H1 (cell line): ENCODE measurements at regions not wholly inside any gene's neighbourhood (a gene's known extent, or its start where the extent isn't known, plus 50 kb on each side); places are given as distances from the start of the nearest gene placed in this dataset.

Experiments
- CTCF ChIA-PET: fragments of 300-600 bp; sonication (Branson Sonifier 250); formaldehyde crosslinking; loops from one replicate; lab custom pipeline; 2021; ENCODE audit not compliant: partially characterized antibody; lab: Charles Lee
- POLR2A ChIA-PET: fragments of 300-600 bp; sonication (Branson Sonifier 250); formaldehyde crosslinking; loops from one replicate; lab custom pipeline; 2021; ENCODE audit warnings: inconsistent platforms; ENCODE audit not compliant: partially characterized antibody; lab: Charles Lee
- DNase-seq, 2 experiments: peaks; one replicate each; pipeline versions ENCODE4 v3.0.0 to v3.0.0-alpha.2; 2010 to 2022; ENCODE audit warnings: low spot score in 2 of 2, low read depth in 1 of 2, mixed read lengths in 1 of 2
- FAIRE-seq: peaks from 2 replicates; lab custom pipeline; 2011; peaks lifted over from hg19 to GRCh38; lab: Jason Lieb, UNC
- H2AFZ ChIP-seq: 2 replicates; pipeline ENCODE4 v1.8.1; 2012; ENCODE audit warnings: low read length, inconsistent platforms
- H2AK5ac ChIP-seq: 2 replicates; pipeline ENCODE4 v1.6.1; 2013; ENCODE audit warnings: low read depth, low read length
- H2BK120ac ChIP-seq: replicated peaks from 2 replicates; pipeline ENCODE3; 2013; ENCODE audit warnings: low read depth, low read length, inconsistent platforms
- H2BK12ac ChIP-seq: 2 replicates; pipeline ENCODE4 v1.6.1; 2013; ENCODE audit warnings: low read depth, low read length
- H2BK15ac ChIP-seq: 2 replicates; pipeline ENCODE4 v1.6.1; 2013; ENCODE audit warnings: low read length
- H2BK20ac ChIP-seq: 2 replicates; pipeline ENCODE4 v1.6.1; 2013; ENCODE audit warnings: low read length
- H2BK5ac ChIP-seq: 2 replicates; pipeline ENCODE4 v1.6.1; 2013; ENCODE audit warnings: low read depth, low read length
- H3K14ac ChIP-seq: 2 replicates; pipeline ENCODE4 v1.6.1; 2013; ENCODE audit warnings: inconsistent platforms; ENCODE audit not compliant: insufficient read length
- H3K18ac ChIP-seq: 2 replicates; pipeline ENCODE4 v1.6.1; 2013; ENCODE audit warnings: low read length; ENCODE audit errors: extremely low read depth
- H3K23ac ChIP-seq: 2 replicates; pipeline ENCODE4 v1.6.1; 2013; ENCODE audit warnings: inconsistent platforms; ENCODE audit not compliant: insufficient read length
- H3K23me2 ChIP-seq: 2 replicates; pipeline ENCODE4 v1.6.1; 2013; ENCODE audit warnings: low read depth, low read length
- H3K27ac ChIP-seq: 2 replicates; pipeline ENCODE4 v1.6.1; 2011; ENCODE audit warnings: low read depth, low read length, inconsistent platforms
- H3K27me3 ChIP-seq, 4 experiments: replicated peaks in 1 of 4; 1 replicate in 1 of 4; 2 replicates in 3 of 4; pipeline versions ENCODE4 v1.6.1 to v1.8.1; 2011 to 2013; ENCODE audit warnings: low read length in 3 of 4, mild to moderate bottlenecking in 3 of 4, inconsistent platforms in 2 of 4, mixed read lengths in 2 of 4, moderate library complexity in 1 of 4; ENCODE audit not compliant: control insufficient read depth in 3 of 4, insufficient read depth in 3 of 4; ENCODE audit errors: extremely low read depth in 1 of 4
- H3K36me3 ChIP-seq, 4 experiments: 2 replicates each; pipeline versions ENCODE4 v1.6.1 to v1.8.1; 2011 to 2013; ENCODE audit warnings: mild to moderate bottlenecking in 4 of 4, low read length in 3 of 4, moderate library complexity in 2 of 4, control low read depth in 1 of 4, inconsistent platforms in 1 of 4; ENCODE audit not compliant: insufficient read depth in 4 of 4, control insufficient read depth in 2 of 4
- H3K4ac ChIP-seq: replicated peaks from 2 replicates; pipeline ENCODE3; 2013; ENCODE audit warnings: low read length, low read depth, mixed read lengths, inconsistent platforms; ENCODE audit not compliant: insufficient read length
- H3K4me1 ChIP-seq, 4 experiments: replicated peaks in 1 of 4; 1 replicate in 1 of 4; 2 replicates in 3 of 4; pipeline versions ENCODE4 v1.6.1 to v1.8.1; 2011 to 2013; ENCODE audit warnings: low read length in 3 of 4, inconsistent platforms in 2 of 4, mixed read lengths in 1 of 4; ENCODE audit not compliant: insufficient read depth in 4 of 4, control insufficient read depth in 3 of 4
- H3K4me2 ChIP-seq, 2 experiments: 2 replicates each; pipeline versions ENCODE4 v1.6.1 to v1.8.1; 2011 to 2013; ENCODE audit warnings: low read depth in 2 of 2, low read length in 2 of 2, control low read depth in 1 of 2, inconsistent platforms in 1 of 2, mild to moderate bottlenecking in 1 of 2; ENCODE audit not compliant: insufficient read depth in 1 of 2
- H3K4me3 ChIP-seq, 4 experiments: fragments of 200-600, 300-600 bp in 1 of 4; sonication (generic), shearing (Covaris generic), sonication (Bioruptor Twin) in 1 of 4; 2 replicates each; pipeline versions ENCODE4 v1.5.1 to v1.8.1; 2011 to 2016; ENCODE audit warnings: low read length in 4 of 4, low read depth in 3 of 4, control low read depth in 2 of 4, inconsistent platforms in 2 of 4, mild to moderate bottlenecking in 2 of 4, mixed read lengths in 1 of 4, moderate library complexity in 1 of 4; ENCODE audit not compliant: insufficient read depth in 2 of 4; ENCODE audit errors: extremely low read depth in 1 of 4
- H3K56ac ChIP-seq: replicated peaks from 2 replicates; pipeline ENCODE3; 2013; ENCODE audit warnings: low read depth, mild to moderate bottlenecking, mixed read lengths, low read length, inconsistent platforms; ENCODE audit not compliant: insufficient read length
- H3K79me1 ChIP-seq: 2 replicates; pipeline ENCODE4 v1.6.1; 2013; ENCODE audit warnings: low read depth, low read length, control low read depth
- H3K79me2 ChIP-seq, 2 experiments: 2 replicates each; pipeline versions ENCODE4 v1.6.1 to v1.8.1; 2012 to 2013; ENCODE audit warnings: low read length in 2 of 2, mild to moderate bottlenecking in 2 of 2, inconsistent platforms in 1 of 2; ENCODE audit not compliant: insufficient read depth in 2 of 2, control insufficient read depth in 1 of 2
- H3K9ac ChIP-seq, 4 experiments: replicated peaks in 1 of 4; 1 replicate in 1 of 4; 2 replicates in 3 of 4; pipeline versions ENCODE4 v1.6.1 to v1.8.1; 2011 to 2013; ENCODE audit warnings: low read depth in 3 of 4, low read length in 3 of 4, control low read depth in 2 of 4, mild to moderate bottlenecking in 2 of 4, moderate library complexity in 2 of 4, inconsistent platforms in 1 of 4; ENCODE audit errors: extremely low read depth in 1 of 4
- H3K9me3 ChIP-seq, 2 experiments: 2 replicates each; pipeline versions ENCODE4 v1.6.1 to v1.8.1; 2012 to 2013; ENCODE audit warnings: mild to moderate bottlenecking in 2 of 2, moderate library complexity in 2 of 2, control low read depth in 1 of 2, inconsistent platforms in 1 of 2, low read depth in 1 of 2, low read length in 1 of 2, mixed read lengths in 1 of 2; ENCODE audit not compliant: insufficient read depth in 2 of 2
- H4K20me1 ChIP-seq, 2 experiments: replicated peaks in 1 of 2; 2 replicates each; pipeline versions ENCODE3 to v1.8.1; 2011 to 2013; ENCODE audit warnings: inconsistent platforms in 2 of 2, low read length in 2 of 2, mild to moderate bottlenecking in 1 of 2; ENCODE audit not compliant: insufficient read depth in 2 of 2, control insufficient read depth in 1 of 2
- H4K5ac ChIP-seq: 2 replicates; pipeline ENCODE4 v1.6.1; 2013; ENCODE audit warnings: low read length, low read depth, mixed read lengths, inconsistent platforms; ENCODE audit not compliant: insufficient read length
- H4K8ac ChIP-seq: 2 replicates; pipeline ENCODE4 v1.8.0; 2013; ENCODE audit warnings: mild to moderate bottlenecking, moderate library complexity, low read length, inconsistent platforms; ENCODE audit not compliant: insufficient read depth; ENCODE audit errors: extremely low read depth
- H4K91ac ChIP-seq: replicated peaks from 2 replicates; pipeline ENCODE3; 2013; ENCODE audit warnings: low read length, mixed read lengths, inconsistent platforms; ENCODE audit not compliant: insufficient read length
- ATF2 ChIP-seq: IDR thresholded peaks from 2 replicates; pipeline ENCODE4 v1.6.1; 2012; ENCODE audit warnings: low read length, inconsistent platforms
- BRCA1 ChIP-seq: IDR thresholded peaks from 2 replicates; pipeline ENCODE4 v1.6.1; 2012; ENCODE audit warnings: low read depth, low read length, improper control_type of control experiment
- E2F6 ChIP-seq: IDR thresholded peaks from 2 replicates; pipeline ENCODE4 v1.6.1; 2012; ENCODE audit warnings: inconsistent platforms
- KDM5A ChIP-seq: fragments of 200-600 bp; IDR thresholded peaks from 2 replicates; pipeline ENCODE4 v1.7.1; 2012; ENCODE audit warnings: mild to moderate bottlenecking, low read length, inconsistent platforms, mixed read lengths
- MAFK ChIP-seq: IDR thresholded peaks from 2 replicates; pipeline ENCODE4 v1.6.1; 2012; ENCODE audit warnings: low read depth, mild to moderate bottlenecking, improper control_type of control experiment, low read length
- PHF8 ChIP-seq: fragments of 200-600 bp; sonication (generic); conservative IDR thresholded peaks from 2 replicates; pipeline ENCODE4 v1.7.1; 2012; ENCODE audit warnings: low read depth, mild to moderate bottlenecking, inconsistent platforms, low read length, moderate library complexity
- RFX5 ChIP-seq: IDR thresholded peaks from 2 replicates; pipeline ENCODE4 v1.6.1; 2011; ENCODE audit warnings: low read depth, low read length, improper control_type of control experiment, borderline replicate concordance
- RXRA ChIP-seq: IDR thresholded peaks from 2 replicates; pipeline ENCODE4 v1.6.1; 2011; ENCODE audit warnings: low read depth, mild to moderate bottlenecking, low read length, moderate library complexity; ENCODE audit not compliant: insufficient read depth
- SIN3A ChIP-seq, 2 experiments: IDR thresholded peaks in 1 of 2; conservative IDR thresholded peaks in 1 of 2; 2 replicates each; pipeline ENCODE4 v1.6.1; 2011 to 2012; ENCODE audit warnings: low read length in 2 of 2, improper control_type of control experiment in 1 of 2, low read depth in 1 of 2, mild to moderate bottlenecking in 1 of 2
- YY1 ChIP-seq: IDR thresholded peaks from 2 replicates; pipeline ENCODE4 v1.6.1; 2011; ENCODE audit warnings: low read depth, mild to moderate bottlenecking, low read length
- WGBS, 2 experiments: shearing (Covaris generic) in 1 of 2; methylation state at CpG; one replicate each; pipeline versions ENCODE4 v1.1.6 to v1.1.7; 2013 to 2015; ENCODE audit warnings: low lambda C conversion rate in 2 of 2, mixed read lengths in 2 of 2, inconsistent platforms in 1 of 2, low coverage in 1 of 2, missing lambda C conversion rate in 1 of 2; ENCODE audit not compliant: insufficient replicate concordance in 2 of 2, insufficient coverage in 1 of 2, insufficient read length in 1 of 2; ENCODE audit errors: extremely low coverage in 1 of 2, missing lambda C conversion rate in 1 of 2; 5-methylcytosine and 5-hydroxymethylcytosine counted together

GRCh38 chr11:27201454-27202302 is 161.1 kb downstream of the BBOX1 start:
- Histone ChIP-seq H3K79me2 (no peaks in the 10 kb centered on the region), H4K5ac (no peak overlapping the region), H3K9me3 (no peaks in the 10 kb centered on the region), H2BK12ac (no peak overlapping the region), H3K56ac (no peak overlapping the region), H2AK5ac (no peak overlapping the region), H2BK20ac (no peak overlapping the region), H2BK120ac (no peak overlapping the region), H3K27ac (no peak overlapping the region), H4K20me1 (no peaks in the 10 kb centered on the region), H3K36me3 (no peaks in the 10 kb centered on the region), H3K23ac (no peak overlapping the region), H3K79me1 (no peaks in the 10 kb centered on the region), H3K9ac (no peak overlapping the region), H3K27me3 (no peaks in the 10 kb centered on the region), H4K91ac (no peak overlapping the region), H3K4ac (no peak overlapping the region), H3K14ac (no peak overlapping the region), H2BK15ac (no peak overlapping the region), H4K8ac (no peak overlapping the region), H3K4me1 (peaks cover 0 to 8% (median 5%) of the 10 kb centered on the region in 4 experiments; a peak in 3 of 7 replicates), H3K4me3 (no peak overlapping the region), H3K18ac (no peak overlapping the region), H3K23me2 (no peaks in the 10 kb centered on the region; the same call in 1 of the 2 replicates), H3K4me2 (no peak overlapping the region), H2AFZ (no peak overlapping the region), H2BK5ac (no peak overlapping the region)
- ChIA-PET CTCF (interaction anchor here (1.0 to 12.3 kb wide), 9 partner anchors 10 to 297 kb away, joined by 3 to 82 read pairs (median 9); no protein-coding TSS in a partner anchor), POLR2A (interaction anchor here (0.8 to 0.9 kb wide), 2 partner anchors 8 to 18 kb away, joined by 3 read pairs; no protein-coding TSS in a partner anchor)
- WGBS, 2 experiments = 81% methylated on average over 10 of the region's 10 CpGs; no CpG with 5 or more reads in 1 of the 2 experiments
- DNase-seq (no peak), FAIRE-seq (no peak)
- TF ChIP-seq RFX5 (no peak), RXRA (no peak), KDM5A (no peak), E2F6 (no peak), SIN3A (conservative IDR thresholded peaks at IDR 0.05 in 1 of 2, IDR thresholded peaks at IDR 0.05 in 1 of 2; ENCODE audit: low read depth in 1 of 2, low read length in 2 of 2) (no peak), YY1 (no peak), MAFK (no peak), PHF8 (no peak), BRCA1 (no peak), ATF2 (no peak)
